Colonic mucosa (tissue), 4 donors: ENCODE measurements at regions not wholly inside any gene's neighbourhood (a gene's known extent, or its start where the extent isn't known, plus 50 kb on each side); places are given as distances from the start of the nearest gene placed in this dataset.
A peak's percentile ranks its signal among the peaks of the same experiment; 100 is the strongest.

Source experiments
- DNase-seq: peaks from one replicate; pipeline ENCODE4 v3.0.0-alpha.2; 2020
- H3K27ac ChIP-seq: fragments of 200-600 bp; one replicate; pipeline ENCODE4 v1.8.0; 2021
- H3K27me3 ChIP-seq: fragments of 200-600 bp; one replicate; pipeline ENCODE4 v1.8.0; 2021
- H3K36me3 ChIP-seq: fragments of 200-600 bp; one replicate; pipeline ENCODE4 v1.8.0; 2021
- H3K4me1 ChIP-seq: fragments of 200-600 bp; one replicate; pipeline ENCODE4 v1.8.0; 2021; ENCODE audit warnings: mild to moderate bottlenecking
- H3K4me3 ChIP-seq: fragments of 200-600 bp; one replicate; pipeline ENCODE4 v1.8.0; 2021
- H3K9ac ChIP-seq, 2 donors: one replicate each; pipeline ENCODE4 v1.7.0; 2013; ENCODE audit warnings: control low read depth in 2 of 2, low read depth in 2 of 2, low read length in 2 of 2
- H3K9me3 ChIP-seq: fragments of 200-600 bp; one replicate; pipeline ENCODE4 v1.8.0; 2021
- intact Hi-C: fragments of 100-400 bp; cut with DNase I; formaldehyde crosslinking; loops from one replicate; pipeline ENCODE4 v1.14.1; 2022
- TF ChIP-seq, protein P1 (sequence below): fragments of 200-600 bp; IDR thresholded peaks from one replicate; pipeline ENCODE4 v1.8.0; 2022; ENCODE audit warnings: antibody characterized with exemption, mild to moderate bottlenecking
- donor health status: healthy.
- donor health status: DM: no; HTN: no; CAD: no.
- donor health status: DM: no; HTN: no; CAD: no.

DNA sequence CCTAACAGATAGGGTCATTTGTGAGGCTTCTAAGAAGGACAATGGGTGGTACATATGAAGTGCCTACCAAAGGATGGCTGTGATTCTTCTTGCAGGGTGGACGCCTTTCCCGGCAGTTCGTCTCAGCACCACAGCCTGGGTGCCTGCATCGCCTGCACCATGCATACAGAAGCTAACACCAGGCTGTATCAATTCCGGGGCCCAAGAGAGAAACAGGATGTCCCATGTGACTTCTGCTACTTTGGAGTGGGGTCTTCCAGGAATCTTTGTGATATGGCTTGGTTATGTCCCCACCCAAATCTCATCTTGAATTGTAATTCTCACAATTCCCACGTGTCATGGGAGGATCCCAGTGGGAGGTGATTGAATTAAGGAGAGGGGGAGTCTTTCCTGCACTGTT lies 251.6 kb upstream of the TNRC6C start:
- Histone ChIP-seq H3K36me3 (no peaks in the 10 kb centered on the region), H3K4me3 (no peak overlapping the region), H3K9me3 (no peaks in the 10 kb centered on the region), H3K27ac (no peak overlapping the region), H3K27me3 (no peaks in the 10 kb centered on the region), H3K4me1 (no peaks in the 10 kb centered on the region), H3K9ac (no peak overlapping the region)
- no peak for DNase-seq
- TF ChIP-seq, protein P1, sequence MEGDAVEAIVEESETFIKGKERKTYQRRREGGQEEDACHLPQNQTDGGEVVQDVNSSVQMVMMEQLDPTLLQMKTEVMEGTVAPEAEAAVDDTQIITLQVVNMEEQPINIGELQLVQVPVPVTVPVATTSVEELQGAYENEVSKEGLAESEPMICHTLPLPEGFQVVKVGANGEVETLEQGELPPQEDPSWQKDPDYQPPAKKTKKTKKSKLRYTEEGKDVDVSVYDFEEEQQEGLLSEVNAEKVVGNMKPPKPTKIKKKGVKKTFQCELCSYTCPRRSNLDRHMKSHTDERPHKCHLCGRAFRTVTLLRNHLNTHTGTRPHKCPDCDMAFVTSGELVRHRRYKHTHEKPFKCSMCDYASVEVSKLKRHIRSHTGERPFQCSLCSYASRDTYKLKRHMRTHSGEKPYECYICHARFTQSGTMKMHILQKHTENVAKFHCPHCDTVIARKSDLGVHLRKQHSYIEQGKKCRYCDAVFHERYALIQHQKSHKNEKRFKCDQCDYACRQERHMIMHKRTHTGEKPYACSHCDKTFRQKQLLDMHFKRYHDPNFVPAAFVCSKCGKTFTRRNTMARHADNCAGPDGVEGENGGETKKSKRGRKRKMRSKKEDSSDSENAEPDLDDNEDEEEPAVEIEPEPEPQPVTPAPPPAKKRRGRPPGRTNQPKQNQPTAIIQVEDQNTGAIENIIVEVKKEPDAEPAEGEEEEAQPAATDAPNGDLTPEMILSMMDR = no peak
- intact Hi-C loops = no loop called here

- TF ChIP-seq, protein P1 = no peak
- Histone ChIP-seq H3K36me3 (no peaks in the 10 kb centered on the region), H3K4me1 (no peaks in the 10 kb centered on the region), H3K27me3 (no peaks in the 10 kb centered on the region), H3K9me3 (no peaks in the 10 kb centered on the region), H3K27ac (no peak overlapping the region), H3K4me3 (no peak overlapping the region), H3K9ac (no peak overlapping the region)
- intact Hi-C loops = no loop called here
- peak; percentile 5 for DNase-seq
Observed at GRCh38 chr17:77707546-77707945, 251.0 kb upstream of the TNRC6C start.

- DNase-seq = peak; percentile 9
- Histone ChIP-seq H3K36me3 (no peaks in the 10 kb centered on the region), H3K4me3 (no peak overlapping the region), H3K27me3 (no peaks in the 10 kb centered on the region), H3K9me3 (no peaks in the 10 kb centered on the region), H3K9ac (no peak overlapping the region), H3K27ac (no peak overlapping the region), H3K4me1 (no peaks in the 10 kb centered on the region)
- TF ChIP-seq, protein P1 = no peak
- intact Hi-C loops = no loop called here
Observed at GRCh38 chr17:77708049-77708448, 250.5 kb upstream of the TNRC6C start.

GRCh38 chr17:77708936-77709335 lies 249.6 kb upstream of the TNRC6C start:
- intact Hi-C loops = no loop called here
- H3K36me3 ChIP-seq = no peaks in the 10 kb centered on the region

DNA sequence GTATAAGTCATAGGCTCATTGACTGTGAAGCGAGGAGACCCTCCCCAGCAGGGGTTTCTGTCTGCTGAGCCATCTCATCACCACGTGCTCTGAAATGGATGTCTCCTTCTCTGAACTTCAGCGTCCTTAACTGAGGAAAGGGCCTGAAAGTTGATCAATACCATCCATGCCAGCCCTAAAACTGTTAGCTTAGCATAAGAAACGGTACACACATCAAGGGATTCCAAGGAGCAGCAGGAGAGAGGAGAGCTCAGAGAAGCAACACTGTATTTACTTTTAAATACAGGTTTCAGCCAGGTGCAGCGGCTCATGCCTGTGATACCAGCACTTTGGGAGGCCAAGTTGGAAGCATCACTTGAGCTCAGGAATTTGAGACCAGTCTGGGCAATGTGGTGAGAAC lies 248.9 kb upstream of the TNRC6C start:
- no peaks in the 10 kb centered on the region for H3K27me3 ChIP-seq
- H3K9ac ChIP-seq = no peak overlapping the region
- H3K4me1 ChIP-seq = no peaks in the 10 kb centered on the region
- no peak overlapping the region for H3K27ac ChIP-seq
- H3K36me3 ChIP-seq = no peaks in the 10 kb centered on the region
- H3K4me3 ChIP-seq = no peak overlapping the region
- H3K9me3 ChIP-seq = no peaks in the 10 kb centered on the region
- peak; percentile 5 for DNase-seq
- TF ChIP-seq, protein P1 = no peak
- intact Hi-C loops = no loop called here

More at GRCh38 chr17:77708936-77709335, 249.6 kb upstream of the TNRC6C start:
- Histone ChIP-seq H3K4me1 (no peaks in the 10 kb centered on the region), H3K27ac (no peak overlapping the region), H3K9me3 (no peaks in the 10 kb centered on the region), H3K27me3 (no peaks in the 10 kb centered on the region), H3K9ac (no peak overlapping the region), H3K4me3 (no peak overlapping the region)
- DNase-seq = peak; percentile 6
- TF ChIP-seq, protein P1 = no peak

DNA sequence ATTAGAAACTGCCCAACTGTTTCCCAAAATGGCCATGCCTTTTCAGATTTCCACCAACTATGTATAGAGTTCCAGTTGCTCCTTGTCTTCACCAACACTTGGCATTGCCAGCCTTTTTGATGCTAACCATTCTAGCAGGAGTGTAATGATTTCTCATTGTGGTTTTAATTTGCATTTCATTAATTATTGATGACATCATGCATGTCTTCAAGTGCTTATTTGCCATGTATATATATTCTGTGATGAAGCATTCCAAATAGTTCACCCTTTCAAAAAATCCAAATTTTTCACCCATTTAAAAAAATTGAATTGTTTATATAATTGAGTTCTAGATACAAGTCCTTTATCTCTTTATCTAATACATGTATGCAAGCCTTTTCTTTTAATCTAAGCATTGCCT lies 245.9 kb upstream of the TNRC6C start:
- Histone ChIP-seq H3K27ac (no peak overlapping the region), H3K4me3 (no peak overlapping the region), H3K36me3 (no peaks in the 10 kb centered on the region), H3K27me3 (no peaks in the 10 kb centered on the region), H3K4me1 (no peaks in the 10 kb centered on the region), H3K9ac (no peak overlapping the region), H3K9me3 (no peaks in the 10 kb centered on the region)
- intact Hi-C loops = no loop called here
- DNase-seq = no peak
- TF ChIP-seq, protein P1 = no peak
